HS-5 (cell line): ENCODE measurements at regions not wholly inside any gene's neighbourhood (a gene's known extent, or its start where the extent isn't known, plus 50 kb on each side); places are given as distances from the start of the nearest gene placed in this dataset.

Experiments used
- DNase-seq: peaks from one replicate; pipeline ENCODE4 v3.0.0-alpha.2; 2012; ENCODE audit warnings: low read depth

DNA sequence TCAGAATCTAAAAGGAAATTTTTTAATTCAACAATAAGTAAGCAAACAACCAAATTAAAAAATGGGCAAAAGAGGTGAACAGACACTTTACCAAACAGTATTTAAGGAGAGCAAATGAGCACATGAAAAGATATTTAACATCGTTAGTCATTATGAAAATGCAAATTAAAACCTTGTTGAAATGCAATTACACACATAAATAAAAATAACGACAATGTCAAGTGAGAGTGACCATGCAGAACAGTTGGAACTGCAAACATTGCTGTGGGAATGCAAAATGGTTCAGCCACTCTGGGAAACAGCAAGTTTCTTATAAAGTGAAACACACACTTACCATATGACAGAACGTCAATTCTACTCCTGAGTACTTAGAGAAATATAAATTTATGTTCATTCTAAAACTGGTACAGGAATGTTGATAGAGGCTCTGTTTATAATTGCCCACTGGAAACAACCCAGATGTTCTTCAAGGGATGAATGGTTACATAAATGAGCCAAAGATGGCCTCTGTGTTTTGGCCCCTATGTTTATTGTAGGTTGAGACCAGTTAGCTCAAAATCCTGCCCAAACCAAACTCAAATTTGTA is 678.1 kb downstream of the UQCRFS1 start:
- DNase-seq: no peak

DNA sequence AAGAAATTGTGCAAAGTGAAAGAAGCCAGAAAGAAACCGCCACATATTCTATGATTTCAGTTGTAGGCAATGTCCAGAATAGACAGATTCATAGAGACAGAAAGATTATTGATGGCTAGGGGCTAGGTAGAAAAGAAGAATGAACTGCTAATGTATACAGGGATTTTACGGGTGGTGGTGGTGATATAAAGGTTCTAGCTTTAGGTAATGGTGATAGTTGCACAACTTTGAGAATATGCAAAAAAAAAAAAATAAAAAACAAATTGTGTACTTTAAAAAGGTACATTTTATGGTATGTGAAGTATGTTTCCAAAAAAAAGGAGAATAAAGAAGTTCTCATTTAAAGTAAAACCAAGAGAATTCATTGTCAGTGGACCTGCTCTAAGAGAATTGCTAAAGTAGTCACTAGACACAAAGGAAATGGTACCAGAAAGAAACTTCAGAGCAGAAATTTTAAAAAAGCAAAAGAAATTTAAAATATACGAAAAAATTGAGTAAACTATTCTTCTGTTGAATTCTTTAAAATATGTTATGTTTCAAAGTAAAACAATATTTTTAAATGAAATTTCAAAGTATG is 680.1 kb downstream of the UQCRFS1 start:
- no peak for DNase-seq

DNA sequence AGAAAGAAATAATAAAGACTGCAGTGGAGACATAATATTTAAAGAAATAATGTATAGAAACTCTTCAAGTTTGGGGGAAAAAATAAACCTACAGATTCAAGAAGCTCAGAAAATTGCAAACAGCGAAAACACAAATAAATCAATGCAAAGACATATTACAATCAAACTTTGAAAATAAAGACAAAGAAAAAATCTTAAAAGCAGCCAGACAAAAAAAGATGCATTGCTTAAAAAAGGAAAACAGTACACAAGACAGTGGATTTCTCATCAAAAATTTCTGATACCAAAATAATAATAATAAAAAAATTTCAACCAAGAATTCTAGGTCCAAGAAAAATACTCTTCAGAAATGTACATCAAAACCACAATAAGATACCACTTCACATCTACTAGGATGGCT is 681.0 kb downstream of the UQCRFS1 start:
- DNase-seq: no peak

DNA sequence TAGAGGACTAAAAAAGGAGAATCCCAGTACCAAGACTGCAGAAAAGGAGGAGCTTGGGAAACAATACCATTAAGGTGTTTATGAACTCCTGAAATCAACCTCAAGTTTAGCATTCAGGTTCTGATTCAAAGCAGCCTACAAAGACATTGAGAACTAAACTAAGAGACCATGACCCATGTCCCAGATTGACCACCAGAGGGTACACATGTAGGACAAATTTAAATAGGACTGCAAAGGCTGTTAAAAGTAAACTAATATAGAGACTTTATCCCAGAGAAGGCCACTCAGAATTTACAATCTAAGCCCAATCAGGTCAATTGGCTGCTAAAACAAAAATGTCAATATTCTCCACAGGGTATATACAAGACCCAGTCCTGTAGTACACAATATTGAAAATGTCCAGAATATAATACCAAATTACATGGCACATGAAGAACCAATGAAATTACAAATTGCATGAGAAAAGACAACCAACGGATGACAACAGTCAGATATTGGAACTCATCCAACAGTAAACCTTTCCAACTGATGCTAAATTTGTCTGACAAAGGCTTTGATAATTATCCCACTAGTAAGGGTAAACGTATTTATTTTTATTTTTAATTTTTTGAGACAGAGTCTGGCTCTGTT is 682.4 kb downstream of the UQCRFS1 start:
- DNase-seq: no peak

DNA sequence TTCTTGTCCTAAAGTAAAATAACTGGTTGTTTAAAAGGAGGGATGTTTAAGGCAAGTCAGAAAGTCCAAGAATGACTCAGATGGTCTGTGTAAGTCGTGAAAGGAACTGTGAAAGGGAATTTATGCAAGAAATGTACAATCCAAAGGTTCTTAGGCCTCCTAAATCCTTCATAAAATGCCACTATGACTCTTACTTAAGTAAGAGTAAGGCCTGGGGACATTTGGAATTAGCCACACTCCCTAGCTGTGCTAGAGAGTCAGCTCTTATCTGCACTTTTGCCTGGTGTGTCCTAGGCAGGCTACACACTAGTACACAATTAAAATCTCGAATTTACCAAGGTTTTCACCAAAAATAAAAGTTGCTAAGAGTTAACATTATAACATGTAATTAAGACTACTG is 686.9 kb downstream of the UQCRFS1 start:
- DNase-seq: no peak

DNA sequence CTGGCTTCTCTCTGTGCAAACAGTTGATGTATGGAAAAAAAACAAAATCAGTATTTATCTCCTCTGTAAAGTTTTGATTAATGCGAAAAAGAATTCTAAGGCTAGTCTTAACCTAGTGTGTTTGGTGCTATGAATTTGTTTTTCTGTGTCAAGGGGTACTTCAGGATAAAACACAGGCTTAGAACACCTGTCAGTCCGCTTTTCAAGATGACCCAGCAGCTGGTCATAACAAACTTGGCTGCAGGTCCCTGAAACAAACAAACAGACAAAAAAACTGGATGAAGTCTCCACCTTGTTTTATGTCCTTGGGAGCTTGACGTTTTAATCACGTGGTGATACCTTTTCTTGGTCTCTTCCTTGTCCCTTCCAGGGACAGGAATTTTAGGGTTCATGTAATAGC is 689.3 kb downstream of the UQCRFS1 start:
- no peak for DNase-seq

DNA sequence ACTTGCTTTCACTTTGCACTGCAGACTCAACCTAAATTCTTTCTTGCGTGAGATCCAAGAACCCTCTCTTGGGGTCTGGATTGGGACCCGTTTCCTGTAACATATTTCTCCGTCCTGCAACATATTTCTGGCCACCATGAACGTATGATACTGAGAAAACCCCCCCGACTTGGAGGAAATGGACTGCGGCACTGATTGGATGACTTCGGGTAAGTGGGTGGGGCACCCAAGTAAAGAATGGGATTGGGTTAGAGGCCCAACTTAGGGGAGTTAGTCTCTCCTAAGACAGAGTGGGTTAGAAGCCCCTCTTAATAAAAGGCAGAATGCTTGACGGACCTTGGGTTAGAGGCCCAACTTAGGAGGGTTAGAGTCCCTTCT is 690.4 kb downstream of the UQCRFS1 start:
- DNase-seq: no peak

DNA sequence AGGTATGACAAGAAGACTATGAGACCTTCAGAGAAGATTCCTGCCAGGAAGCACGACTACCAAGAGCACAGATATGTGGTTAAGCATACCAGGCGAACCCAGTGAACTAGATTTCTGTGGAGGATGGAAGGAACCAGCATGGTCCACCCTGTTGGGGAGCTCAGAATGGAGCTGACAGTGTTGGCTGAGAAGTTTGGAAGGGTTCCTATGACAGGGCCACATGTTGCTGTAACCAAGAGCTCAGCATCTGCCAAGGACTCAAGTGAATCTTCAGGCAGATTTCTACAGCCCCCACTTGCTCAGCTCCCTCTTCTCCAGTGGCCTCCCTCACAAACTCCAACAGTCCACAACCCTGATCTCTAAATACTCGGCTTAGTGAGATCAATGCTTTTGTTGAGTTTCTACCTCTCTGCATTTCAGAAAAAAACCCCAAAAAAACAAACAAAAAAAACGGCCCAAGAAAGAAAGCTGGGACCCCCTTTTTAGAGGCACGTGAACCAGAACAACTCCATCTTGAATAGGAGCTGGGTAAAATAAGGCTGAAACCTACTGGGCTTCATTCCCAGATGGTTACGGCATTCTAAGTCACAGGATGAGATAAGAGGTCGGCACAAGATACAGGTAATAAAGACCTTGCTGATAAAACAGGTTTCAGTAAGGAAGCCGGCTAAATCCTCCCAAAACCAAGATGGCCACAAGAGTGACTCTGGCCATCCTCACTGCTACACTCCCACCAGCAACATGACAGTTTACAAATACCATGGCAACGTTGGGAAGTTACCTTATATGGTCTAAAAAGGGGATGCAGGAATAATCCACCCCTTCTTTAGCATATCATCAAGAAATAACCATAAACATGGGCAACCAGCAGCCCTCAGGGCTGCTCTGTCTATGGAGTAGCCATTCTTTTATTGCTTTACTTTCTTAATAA is 691.1 kb downstream of the UQCRFS1 start:
- no peak for DNase-seq

DNA sequence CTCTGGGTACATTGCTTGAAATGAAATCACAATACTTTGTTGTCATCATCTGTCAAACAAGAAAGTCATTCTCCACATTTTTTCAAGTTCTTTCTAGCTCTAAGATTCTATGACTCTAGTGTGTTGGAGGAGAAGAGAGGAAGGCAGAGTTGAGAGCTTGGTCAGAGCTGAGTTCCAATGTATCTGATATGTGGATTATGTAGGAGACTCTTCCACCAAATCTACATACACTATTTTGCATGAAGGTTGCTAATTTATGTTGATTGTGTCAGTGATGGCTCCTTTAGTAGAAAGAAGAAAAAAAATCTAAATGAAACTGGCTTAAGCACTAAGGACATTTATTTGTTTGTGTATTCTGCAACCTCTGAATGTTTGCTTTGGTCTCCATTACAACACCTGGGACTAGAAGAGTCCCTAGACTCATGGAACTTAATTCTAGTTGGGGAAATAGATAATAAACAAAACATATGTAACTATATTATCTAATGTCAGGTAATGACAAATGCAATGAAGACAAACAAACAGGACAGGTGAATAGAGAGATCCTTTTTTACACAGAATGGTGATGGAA is 691.9 kb downstream of the UQCRFS1 start:
- no peak for DNase-seq

DNA sequence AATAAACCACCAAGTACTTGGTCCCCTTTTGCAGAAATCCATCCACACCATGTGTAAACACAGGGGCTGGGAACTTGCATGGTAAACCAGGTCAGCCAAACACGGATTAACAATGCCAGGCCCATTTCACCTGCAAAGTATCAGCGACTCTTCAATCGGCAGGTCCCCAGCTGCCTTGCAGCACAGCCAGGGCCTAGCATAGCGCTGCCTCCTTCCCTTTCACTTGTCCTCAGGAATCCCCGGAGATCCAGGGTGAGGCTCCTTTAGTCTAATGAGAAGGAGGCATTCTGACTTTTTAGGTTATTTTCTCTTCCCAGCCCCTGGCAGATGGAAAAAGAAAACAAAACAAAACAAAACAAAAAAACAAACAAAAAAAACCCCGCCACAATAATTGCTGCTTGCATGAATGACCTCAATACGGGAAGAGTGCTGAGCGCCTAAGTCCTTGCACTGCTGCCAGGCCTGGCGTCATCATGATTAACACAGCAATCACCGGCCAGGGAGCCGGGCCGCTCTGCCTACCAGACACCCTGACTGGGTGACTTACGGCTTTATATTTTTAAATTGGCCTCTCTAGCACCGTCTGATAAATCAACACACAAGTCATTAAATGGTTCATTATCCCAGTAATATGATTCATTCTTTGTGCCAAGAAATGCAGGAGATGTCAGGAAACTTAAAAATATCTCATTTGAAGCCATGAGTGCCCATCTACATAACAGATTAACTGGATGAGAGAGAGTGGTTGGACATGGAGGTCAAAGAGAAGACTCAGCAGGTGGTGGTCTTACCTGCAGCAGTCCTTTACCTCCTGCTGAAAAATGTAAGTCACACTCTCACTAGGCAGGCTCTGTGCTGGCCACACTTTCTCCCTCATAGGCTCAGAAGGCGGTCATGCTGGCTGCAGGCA is 692.7 kb downstream of the UQCRFS1 start:
- DNase-seq: no peak

DNA sequence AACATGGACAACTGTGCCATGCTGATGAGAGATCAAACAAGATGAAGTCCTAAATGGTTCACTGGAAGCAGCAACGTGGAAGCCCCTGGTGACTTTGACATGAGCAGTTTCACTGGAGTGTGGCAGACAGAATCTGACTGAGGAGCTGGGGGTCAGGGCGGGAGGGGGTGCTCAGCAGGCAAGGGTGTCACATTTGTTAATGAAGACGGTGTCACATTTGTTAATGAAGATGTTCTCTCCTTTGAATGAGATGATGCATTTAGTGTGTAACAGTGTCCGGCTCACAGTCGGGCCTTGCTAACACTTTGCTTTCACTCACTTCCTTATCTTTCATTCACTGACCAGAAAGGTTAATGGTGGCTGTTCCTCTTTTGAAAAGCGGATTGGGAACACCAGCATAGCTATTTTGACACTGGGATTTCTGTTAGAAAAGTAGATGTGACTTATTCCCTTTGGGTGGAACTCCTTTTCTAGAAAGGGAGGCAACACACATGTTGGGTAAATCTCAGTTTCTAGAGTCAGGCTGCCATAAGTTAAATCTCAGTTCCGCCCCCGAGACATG is 693.7 kb downstream of the UQCRFS1 start:
- DNase-seq: no peak

DNA sequence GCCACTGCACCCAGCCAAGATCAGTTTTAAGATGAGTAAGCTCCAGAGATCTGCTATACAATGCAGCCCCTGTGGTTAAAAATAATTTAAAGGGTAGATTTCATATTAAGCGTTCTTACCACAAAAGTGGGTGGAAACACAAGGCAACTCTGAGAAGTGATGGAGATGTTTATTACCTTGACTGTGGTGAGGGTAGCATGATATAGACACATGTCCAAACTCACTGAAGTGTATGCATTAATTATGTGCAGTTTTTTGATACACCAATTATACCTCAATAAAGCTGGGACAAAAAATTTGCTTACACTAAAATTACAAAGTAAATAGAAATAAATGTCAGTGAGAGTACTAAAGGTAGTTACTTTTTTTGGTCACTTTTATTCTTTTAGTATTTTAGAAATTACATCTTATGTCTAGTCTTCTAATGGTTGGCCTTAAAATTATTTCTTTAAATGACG is 696.5 kb downstream of the UQCRFS1 start:
- no peak for DNase-seq

DNA sequence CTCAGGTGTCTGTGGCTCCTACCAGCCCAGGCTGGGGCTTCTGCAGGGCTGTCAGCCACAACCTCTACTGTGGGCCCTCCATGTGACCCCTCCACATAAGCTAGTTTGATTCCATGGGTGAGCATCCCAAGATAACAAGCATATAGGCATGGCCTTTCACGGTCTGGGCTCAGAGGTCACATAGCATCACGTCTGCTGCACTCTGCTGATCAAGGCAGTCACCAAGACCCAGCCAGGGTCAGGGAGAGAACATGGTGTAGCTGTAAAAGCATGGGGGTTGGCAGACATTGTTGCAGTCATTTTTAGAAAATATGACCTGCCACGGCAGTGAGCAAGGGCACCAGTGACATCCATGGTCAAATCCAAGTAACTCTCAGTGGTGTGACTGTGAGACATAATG is 698.8 kb downstream of the UQCRFS1 start:
- no peak for DNase-seq

DNA sequence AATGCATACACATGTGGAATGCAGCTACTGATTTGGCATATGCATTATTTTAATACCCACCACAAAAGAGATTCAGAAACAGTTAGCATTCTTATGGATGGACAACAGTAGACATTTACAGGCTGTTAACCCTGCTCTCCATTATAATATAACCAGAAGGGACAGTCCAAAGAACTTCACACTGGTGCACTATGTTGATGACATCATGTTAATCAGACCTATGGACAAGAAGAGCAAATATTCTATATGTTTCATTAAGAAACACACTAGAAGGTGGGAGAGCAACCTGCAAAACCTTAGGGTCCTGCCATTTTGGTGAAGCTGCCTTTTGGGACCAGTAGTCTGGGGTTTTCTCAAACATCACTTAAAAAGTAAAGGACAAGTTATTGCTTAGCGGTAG is 701.3 kb downstream of the UQCRFS1 start:
- no peak for DNase-seq

DNA sequence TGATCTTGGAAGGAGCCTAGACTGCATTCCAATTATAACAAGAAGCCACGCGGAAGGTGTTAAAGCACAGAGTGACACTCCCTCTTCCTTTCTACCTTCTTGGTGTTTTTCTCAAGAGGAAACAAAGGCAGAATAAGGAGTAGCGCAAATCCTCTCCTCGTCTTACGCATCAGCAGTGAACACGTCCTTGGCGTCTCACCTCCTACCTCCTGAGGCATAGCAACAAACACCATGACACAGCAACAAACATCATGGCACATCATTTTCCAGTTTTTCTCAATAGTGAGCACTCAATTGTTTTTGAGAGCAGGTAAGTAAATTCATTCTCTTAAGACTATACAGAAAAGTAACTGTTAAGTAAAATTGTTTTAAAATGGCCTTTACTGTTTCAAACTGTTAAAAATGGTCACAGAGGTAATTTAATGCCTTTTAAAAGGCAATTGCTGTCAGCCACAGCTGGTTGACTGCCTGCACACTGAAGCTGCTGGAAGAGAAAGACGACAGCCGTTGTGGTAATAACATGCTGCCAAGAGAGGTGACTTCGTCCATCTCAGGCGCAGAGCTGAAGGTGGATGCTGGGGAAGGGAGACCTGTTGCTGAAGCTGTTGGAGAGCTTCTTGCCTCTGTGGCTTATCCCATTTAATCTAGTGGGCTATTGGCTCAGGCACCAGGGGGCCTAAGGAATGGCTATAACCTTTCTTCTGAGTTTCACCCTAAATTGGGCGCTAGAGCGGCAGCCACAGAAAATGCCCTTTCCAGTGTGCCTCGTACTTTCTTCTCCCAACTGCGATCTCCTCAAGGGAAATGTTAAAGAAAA is 703.7 kb downstream of the UQCRFS1 start:
- no peak for DNase-seq

DNA sequence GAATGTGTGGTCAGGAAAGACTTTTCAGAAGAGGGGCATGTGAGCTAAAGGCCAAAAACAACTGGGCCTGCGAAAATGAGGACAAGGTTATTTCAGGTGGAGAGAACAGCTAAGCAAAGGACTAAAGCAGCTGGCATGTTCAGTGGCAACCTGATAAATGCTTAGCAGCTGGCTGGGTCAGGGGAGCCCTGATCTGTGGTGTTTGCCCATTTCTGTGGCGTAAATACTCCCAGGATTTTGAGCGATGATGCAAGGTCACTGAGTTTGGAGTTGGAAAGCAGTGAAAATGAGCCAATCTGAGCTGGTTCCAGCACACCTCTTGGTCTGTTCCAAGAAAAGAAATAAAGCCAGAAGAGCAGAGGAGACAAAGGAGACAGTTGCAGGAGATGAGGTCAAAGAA is 704.3 kb downstream of the UQCRFS1 start:
- DNase-seq: no peak

DNA sequence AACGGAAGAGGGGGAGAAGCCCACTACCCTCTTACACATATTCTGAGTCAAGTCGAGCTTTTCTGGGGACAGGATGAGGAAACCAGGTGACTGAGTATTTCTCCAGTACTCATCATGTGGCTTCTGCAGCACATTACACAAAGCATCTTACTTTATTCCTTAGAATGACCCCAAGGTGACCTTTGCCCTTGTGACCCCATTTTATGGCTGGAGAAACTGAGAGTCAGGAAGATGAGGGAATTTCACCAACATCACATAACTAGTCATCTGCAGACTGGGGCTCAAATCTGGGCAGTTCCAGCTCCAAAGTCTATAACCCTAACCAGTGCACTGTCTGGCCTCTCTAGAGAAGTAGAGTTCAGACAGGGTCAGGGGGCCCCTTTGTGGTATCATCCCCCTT is 707.0 kb downstream of the UQCRFS1 start:
- no peak for DNase-seq

DNA sequence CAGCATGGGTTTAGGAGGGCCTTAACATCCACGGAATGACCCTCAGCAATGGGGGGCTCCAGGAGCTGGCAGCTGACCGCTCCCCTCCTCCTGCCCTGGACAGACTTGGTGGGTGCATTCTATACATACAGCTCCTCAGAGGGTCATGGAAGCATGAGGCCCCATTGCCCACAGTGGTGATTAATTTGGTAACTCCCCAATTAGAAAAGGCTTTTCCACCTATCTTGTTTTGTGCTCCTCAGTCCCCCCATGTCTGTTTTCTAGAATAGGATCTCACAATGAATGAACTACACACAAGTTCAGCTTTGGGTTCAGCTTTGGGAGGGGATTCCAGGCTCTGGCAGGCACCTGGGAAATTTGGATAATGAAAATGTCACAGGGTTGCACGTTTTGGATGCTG is 707.8 kb downstream of the UQCRFS1 start:
- no peak for DNase-seq

DNA sequence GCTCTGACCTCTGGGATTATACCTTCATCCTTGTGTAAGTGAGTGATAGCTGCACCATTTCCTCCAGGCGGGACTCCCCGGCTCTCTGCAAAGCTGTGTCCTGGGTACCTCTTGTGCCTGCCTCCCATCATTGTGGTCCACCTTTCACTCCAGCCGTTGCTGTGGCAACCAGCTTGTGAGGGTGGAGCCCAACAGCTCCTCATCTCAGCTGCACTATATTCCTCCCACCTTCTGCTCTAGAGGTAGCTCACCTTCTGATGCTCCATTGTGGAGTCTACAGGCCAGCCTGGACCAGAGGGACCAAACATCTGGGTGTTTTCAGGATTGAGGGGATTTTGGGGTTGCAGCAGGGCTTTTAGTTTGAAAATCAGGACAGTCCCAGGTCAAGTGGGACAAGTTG is 708.2 kb downstream of the UQCRFS1 start:
- DNase-seq: no peak

DNA sequence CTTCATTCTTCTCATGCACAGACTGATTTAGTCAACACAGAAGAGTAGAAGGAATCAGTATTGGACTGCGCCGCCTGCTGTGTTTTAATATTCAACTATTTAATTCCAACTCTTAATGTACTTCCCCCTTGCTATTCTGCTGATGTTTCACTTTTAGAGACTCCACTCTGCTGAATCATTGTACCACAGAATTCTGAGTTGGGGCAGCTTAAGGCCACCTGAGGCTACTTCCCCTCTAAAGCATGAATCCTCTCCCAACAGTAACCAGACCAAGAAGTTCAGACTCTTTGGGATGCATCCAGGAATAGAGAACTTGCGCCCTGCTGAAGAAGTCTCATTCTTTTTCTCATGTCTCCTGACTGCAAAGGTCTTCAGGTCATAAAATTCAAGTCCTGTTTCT is 708.8 kb downstream of the UQCRFS1 start:
- no peak for DNase-seq
